Esophagus squamous epithelium (tissue), 5 donors: ENCODE measurements at regions not wholly inside any gene's neighbourhood (a gene's known extent, or its start where the extent isn't known, plus 50 kb on each side); places are given as distances from the start of the nearest gene placed in this dataset.

Experiments
- DNase-seq: peaks from one replicate; lab custom pipeline; 2025; lab: John Stamatoyannopoulos, UW
- H3K27ac ChIP-seq, 4 donors: fragments of 200-600 bp; sonication (generic); one replicate each; pipeline ENCODE4 v1.5.1; 2016 to 2019; ENCODE audit warnings: mild to moderate bottlenecking in 1 of 4
- H3K27me3 ChIP-seq, 4 donors: fragments of 200-600 bp; sonication (generic); 1 replicate in 3 of 4; 2 replicates in 1 of 4; pipeline versions ENCODE4 v1.5.1 to v1.6.0; 2017 to 2021; ENCODE audit warnings: antibody characterized with exemption in 1 of 4
- H3K36me3 ChIP-seq, 3 donors: fragments of 200-600 bp; sonication (generic); one replicate each; pipeline ENCODE4 v1.5.1; 2016 to 2019
- H3K4me1 ChIP-seq, 3 donors: fragments of 200-600 bp; sonication (generic); one replicate each; pipeline ENCODE4 v1.5.1; 2017 to 2019
- H3K4me3 ChIP-seq, 4 donors: fragments of 200-600 bp; sonication (generic); 1 replicate in 3 of 4; 2 replicates in 1 of 4; pipeline ENCODE4 v1.5.1; 2016 to 2019; ENCODE audit warnings: mild to moderate bottlenecking in 2 of 4, moderate library complexity in 1 of 4
- H3K9me3 ChIP-seq, 3 donors: fragments of 200-600 bp; sonication (generic); one replicate each; pipeline ENCODE4 v1.5.1; 2016 to 2019
- CTCF ChIP-seq, 6 experiments: fragments of 450-650 bp in 4 of 6; fragments of 200-600 bp in 2 of 6; sonication (generic) in 2 of 6; IDR thresholded peaks; one replicate each; pipeline ENCODE4 v1.5.1; 2016 to 2019; ENCODE audit warnings: antibody characterized with exemption in 6 of 6, mild to moderate bottlenecking in 4 of 6, moderate library complexity in 4 of 6
- POLR2A ChIP-seq, 4 donors: fragments of 450-650 bp; IDR thresholded peaks; one replicate each; pipeline ENCODE4 v1.6.1; 2017; ENCODE audit warnings: antibody characterized with exemption in 4 of 4, mild to moderate bottlenecking in 4 of 4, moderate library complexity in 3 of 4
- WGBS, 2 donors: methylation state at CpG; one replicate each; pipeline ENCODE4 v1.1.5; 2018; 5-methylcytosine and 5-hydroxymethylcytosine counted together
- intact Hi-C: fragments of 100-400 bp; cut with DNase I; formaldehyde crosslinking; loops from one replicate; pipeline ENCODE4 v1.15.0; 2022
- donor health status: DM: yes; HTN: yes; CAD: no.

- Histone ChIP-seq H3K4me1 (no peaks in the 10 kb centered on the region), H3K27ac (no peak overlapping the region), H3K27me3 (peaks cover 0 to 6% (median 0%) of the 10 kb centered on the region in 4 donors), H3K9me3 (no peaks in the 10 kb centered on the region), H3K4me3 (no peak overlapping the region), H3K36me3 (no peaks in the 10 kb centered on the region)
- intact Hi-C loops: no loop called here
- DNase-seq: no peak
- WGBS, 2 donors: 81 to 84% methylated on average over 4 to 7 of the region's 7 CpGs
- no peak for TF ChIP-seq POLR2A (IDR thresholded peaks at IDR 0.05)
Measured at GRCh38 chr9:126236273-126236672, 90.4 kb upstream of the MVB12B start.

- TF ChIP-seq CTCF (IDR thresholded peaks at IDR 0.05): no peak
- no peak for TF ChIP-seq POLR2A (IDR thresholded peaks at IDR 0.05)
- Histone ChIP-seq H3K36me3 (no peaks in the 10 kb centered on the region), H3K4me1 (no peaks in the 10 kb centered on the region), H3K4me3 (no peak overlapping the region), H3K27me3 (peaks cover 0 to 6% (median 0%) of the 10 kb centered on the region in 4 donors), H3K9me3 (peaks cover 0 to 6% (median 5%) of the 10 kb centered on the region in 3 donors), H3K27ac (no peak overlapping the region)
- intact Hi-C loops: no loop called here
- no peak for DNase-seq
- 59 to 91% methylated on average over 2 of the region's 2 CpGs for WGBS, 2 donors
Measured at GRCh38 chr9:126238415-126238814, 88.2 kb upstream of the MVB12B start.

GRCh38 chr9:126239515-126239914 lies 87.1 kb upstream of the MVB12B start:
- no peak overlapping the region for H3K27ac ChIP-seq
- WGBS, 2 donors: 86 to 89% methylated on average over 4 of the region's 4 CpGs
- H3K27me3 ChIP-seq: no peaks in the 10 kb centered on the region
- no peaks in the 10 kb centered on the region for H3K36me3 ChIP-seq
- H3K4me1 ChIP-seq: no peaks in the 10 kb centered on the region
- no peak for DNase-seq
- no peak overlapping the region for H3K4me3 ChIP-seq
- intact Hi-C loops: no loop called here
- TF ChIP-seq POLR2A (IDR thresholded peaks at IDR 0.05) (no peak), CTCF (IDR thresholded peaks at IDR 0.05) (no peak)
- peaks cover 0 to 10% (median 6%) of the 10 kb centered on the region in 3 donors for H3K9me3 ChIP-seq

- Histone ChIP-seq H3K27me3 (no peaks in the 10 kb centered on the region), H3K9me3 (peaks cover 0 to 10% (median 6%) of the 10 kb centered on the region in 3 donors), H3K36me3 (no peaks in the 10 kb centered on the region), H3K4me1 (no peaks in the 10 kb centered on the region), H3K27ac (no peak overlapping the region), H3K4me3 (no peak overlapping the region)
- intact Hi-C loops: no loop called here
- TF ChIP-seq POLR2A (IDR thresholded peaks at IDR 0.05): no peak
- TF ChIP-seq CTCF (IDR thresholded peaks at IDR 0.05): no peak
- DNase-seq: no peak
- WGBS, 2 donors: 50 to 67% methylated on average over 1 of the region's 1 CpG
Measured at GRCh38 chr9:126240835-126241234, 85.8 kb upstream of the MVB12B start.

GRCh38 chr9:126248680-126249079 lies 77.9 kb upstream of the MVB12B start:
- Histone ChIP-seq H3K4me3 (no peak overlapping the region), H3K27ac (no peak overlapping the region), H3K36me3 (no peaks in the 10 kb centered on the region), H3K9me3 (peaks cover 0 to 3% (median 0%) of the 10 kb centered on the region in 3 donors), H3K4me1 (no peaks in the 10 kb centered on the region), H3K27me3 (no peaks in the 10 kb centered on the region)
- no peak for DNase-seq
- intact Hi-C loops: no loop called here
- 75 to 84% methylated on average over 3 of the region's 3 CpGs for WGBS, 2 donors
- TF ChIP-seq POLR2A (IDR thresholded peaks at IDR 0.05) (no peak), CTCF (IDR thresholded peaks at IDR 0.05) (no peak)
